Cardiac fibroblast (primary cell): ENCODE measurements at regions not wholly inside any gene's neighbourhood (a gene's known extent, or its start where the extent isn't known, plus 50 kb on each side); places are given as distances from the start of the nearest gene placed in this dataset.

Experiments
- DNase-seq, 2 donors: peaks; one replicate each; pipeline versions ENCODE4 v3.0.0 to v3.0.0-alpha.2; 2010; ENCODE audit warnings: low read depth in 2 of 2
- H3K4me3 ChIP-seq, 2 donors: replicated peaks in 1 of 2; 1 replicate in 1 of 2; 2 replicates in 1 of 2; pipeline ENCODE4 v1.5.1; 2011; ENCODE audit warnings: low read depth in 2 of 2, low read length in 2 of 2, mild to moderate bottlenecking in 2 of 2, moderate library complexity in 1 of 2
- CTCF ChIP-seq: IDR thresholded peaks from one replicate; pipeline ENCODE4 v1.5.1; 2011; ENCODE audit warnings: low read depth, mild to moderate bottlenecking, low read length, inconsistent platforms

- no peak for DNase-seq
- no peak for TF ChIP-seq CTCF
These were observed 250.0 kb downstream of the GPAT3 start for GRCh38 chr4:83785891-83786290.

GRCh38 chr4:83783215-83783614, 247.3 kb downstream of the GPAT3 start:
- no peak for TF ChIP-seq CTCF
- DNase-seq: no peak
- H3K4me3 ChIP-seq: no peak overlapping the region

More at GRCh38 chr4:83785891-83786290, 250.0 kb downstream of the GPAT3 start:
- H3K4me3 ChIP-seq: no peak overlapping the region

- no peak overlapping the region for H3K4me3 ChIP-seq
- no peak for TF ChIP-seq CTCF
- DNase-seq: no peak
These were observed 246.7 kb downstream of the GPAT3 start for GRCh38 chr4:83782591-83782990.

- DNase-seq: no peak
- no peak for TF ChIP-seq CTCF
- H3K4me3 ChIP-seq: no peak overlapping the region
These were observed 245.5 kb downstream of the GPAT3 start for GRCh38 chr4:83781434-83781833.

GRCh38 chr4:83780053-83780733, 244.3 kb downstream of the GPAT3 start:
- TF ChIP-seq CTCF: no peak
- DNase-seq: no peak
- no peak overlapping the region for H3K4me3 ChIP-seq

- no peak for TF ChIP-seq CTCF
- no peak for DNase-seq
- H3K4me3 ChIP-seq: no peak overlapping the region
These were observed 243.5 kb downstream of the GPAT3 start for GRCh38 chr4:83779103-83780052.
